ENCODE measurements at regions not wholly inside any gene's neighbourhood (a gene's known extent, or its start where the extent isn't known, plus 50 kb on each side); places are given as distances from the start of the nearest gene placed in this dataset.
A peak's percentile ranks its signal among the peaks of the same experiment; 100 is the strongest.

GRCh38 chr12:124096109-124096508 is 123.1 kb downstream of the ZNF664 start:
- CTCF ChIA-PET = no interaction called here
- ATAC-seq = no peak
- in situ Hi-C loops (cut with HindIII; ENCODE audit: low pct_unique_long_range_greater_than_20kb, low sequenced_read_pairs) (no loop called here), intact Hi-C loops (cut with micrococcal nuclease; ENCODE audit: unreplicated experiment) (no loop called here)
- no peaks in the 10 kb centered on the region for H3K4me1 ChIP-seq (ENCODE audit: control insufficient read depth, insufficient read depth, low read length)
- no peak for TF ChIP-seq SIN3A (IDR thresholded peaks at IDR 0.05; ENCODE audit: borderline replicate concordance, insufficient read depth, low read depth, low read length)
- no peak for TF ChIP-seq REST (IDR thresholded peaks at IDR 0.05; ENCODE audit: insufficient read depth in 1 of 2, low read depth in 2 of 2, low read length in 1 of 2)
- no peak for TF ChIP-seq POLR2AphosphoS5 (IDR thresholded peaks at IDR 0.05; ENCODE audit: low read depth, low read length)
- TF ChIP-seq CTCF (IDR thresholded peaks at IDR 0.05) = no peak
- no peak for TF ChIP-seq TCF7L2 (IDR thresholded peaks at IDR 0.05; ENCODE audit: low read depth, low read length)
- POLR2A ChIA-PET = no interaction called here
- H3K27me3 ChIP-seq (ENCODE audit: control insufficient read depth, insufficient read depth, low read length) = no peaks in the 10 kb centered on the region
- BruUV-seq (replicated peaks) = no TSS peak
- H3K4me3 ChIP-seq (ENCODE audit: low read depth in 2 of 2, low read length in 2 of 2) = no peak overlapping the region
- no peak for DNase-seq (ENCODE audit: low read depth, low spot score)
- H3K36me3 ChIP-seq (ENCODE audit: control insufficient read depth, insufficient read depth, low read length) = no peaks in the 10 kb centered on the region
- H3K9me3 ChIP-seq (ENCODE audit: control insufficient read depth, insufficient read depth, low read depth, low read length) = no peaks in the 10 kb centered on the region
- H3K27ac ChIP-seq (ENCODE audit: low read length) = no peak overlapping the region

- BruUV-seq (replicated peaks) = no TSS peak
- Histone ChIP-seq H3K9me3 (ENCODE audit: control insufficient read depth, insufficient read depth, low read depth, low read length) (no peaks in the 10 kb centered on the region), H3K4me3 (ENCODE audit: low read depth in 2 of 2, low read length in 2 of 2) (no peak overlapping the region), H3K4me1 (ENCODE audit: control insufficient read depth, insufficient read depth, low read length) (no peaks in the 10 kb centered on the region), H3K27me3 (ENCODE audit: control insufficient read depth, insufficient read depth, low read length) (no peaks in the 10 kb centered on the region), H3K27ac (ENCODE audit: low read length) (no peak overlapping the region), H3K36me3 (ENCODE audit: control insufficient read depth, insufficient read depth, low read length) (no peaks in the 10 kb centered on the region)
- in situ Hi-C loops (cut with HindIII; ENCODE audit: low pct_unique_long_range_greater_than_20kb, low sequenced_read_pairs) = no loop called here
- POLR2A ChIA-PET = no interaction called here
- TF ChIP-seq CTCF (IDR thresholded peaks at IDR 0.05) = no peak
- TF ChIP-seq REST (IDR thresholded peaks at IDR 0.05; ENCODE audit: insufficient read depth in 1 of 2, low read depth in 2 of 2, low read length in 1 of 2) = no peak
- TF ChIP-seq TCF7L2 (IDR thresholded peaks at IDR 0.05; ENCODE audit: low read depth, low read length) = no peak
- DNase-seq (ENCODE audit: low read depth, low spot score) (no peak), ATAC-seq (peak; percentile 51; the same call in 1 of the 2 replicates)
- CTCF ChIA-PET = no interaction called here
- intact Hi-C loops (cut with micrococcal nuclease; ENCODE audit: unreplicated experiment) = no loop called here
These were observed 123.9 kb downstream of the ZNF664 start for GRCh38 chr12:124096869-124097434.

Data from Panc1 (cell line).